Endothelial cell (in vitro differentiated cells): ENCODE measurements at regions not wholly inside any gene's neighbourhood (a gene's known extent, or its start where the extent isn't known, plus 50 kb on each side); places are given as distances from the start of the nearest gene placed in this dataset.

Experiments
- DNase-seq: peaks from one replicate; pipeline ENCODE4 v3.0.0; 2021; ENCODE audit warnings: low spot score
- H3K27ac Mint-ChIP-seq: one replicate; pipeline ENCODE4 v1.8.0; 2021; ENCODE audit warnings: mixed read lengths, inconsistent platforms; ENCODE audit not compliant: unreplicated experiment
- H3K27me3 Mint-ChIP-seq: one replicate; pipeline ENCODE4 v1.8.0; 2021; ENCODE audit warnings: mild to moderate bottlenecking, moderate library complexity, mixed read lengths, inconsistent platforms; ENCODE audit not compliant: unreplicated experiment
- H3K36me3 Mint-ChIP-seq: one replicate; pipeline ENCODE4 v1.8.0; 2021; ENCODE audit warnings: mild to moderate bottlenecking, low read depth, mixed read lengths, inconsistent platforms; ENCODE audit not compliant: unreplicated experiment
- H3K4me1 Mint-ChIP-seq: one replicate; pipeline ENCODE4 v1.8.0; 2021; ENCODE audit warnings: mild to moderate bottlenecking, mixed read lengths, inconsistent platforms; ENCODE audit not compliant: unreplicated experiment
- H3K4me3 Mint-ChIP-seq: one replicate; pipeline ENCODE4 v1.8.0; 2021; ENCODE audit warnings: mild to moderate bottlenecking, mixed read lengths, inconsistent platforms; ENCODE audit not compliant: unreplicated experiment
- H3K9me3 Mint-ChIP-seq: one replicate; pipeline ENCODE4 v1.8.0; 2021; ENCODE audit warnings: mixed read lengths, inconsistent platforms; ENCODE audit not compliant: unreplicated experiment
- TF ChIP-seq, protein P1 (sequence below): fragments of 200-600 bp; sonication (generic); IDR thresholded peaks from one replicate; pipeline ENCODE4 v1.5.0; 2021; ENCODE audit warnings: antibody characterized with exemption; ENCODE audit not compliant: unreplicated experiment

DNA sequence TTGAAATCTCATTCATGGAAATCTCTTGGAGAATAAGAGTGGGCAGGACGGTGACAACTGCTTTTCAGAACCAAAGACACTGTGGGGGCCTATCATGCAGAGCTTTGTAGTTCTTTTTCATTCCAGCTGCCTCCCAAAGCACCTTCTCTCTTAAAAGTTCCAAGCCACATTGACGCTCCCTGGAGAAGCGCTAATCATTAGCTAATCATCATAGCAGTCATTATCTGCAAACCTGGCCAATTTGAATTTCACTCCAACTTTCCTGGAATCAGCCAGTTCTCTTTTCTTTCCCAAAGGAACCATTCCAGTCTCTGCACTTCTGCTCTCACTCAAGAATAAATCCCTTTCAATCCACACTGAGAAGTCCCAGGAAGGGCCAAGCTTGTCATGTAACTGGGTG, 1144.1 kb upstream of the IGFBP7 start:
- Mint-ChIP-seq H3K9me3 (no peaks in the 10 kb centered on the region), H3K4me3 (no peak overlapping the region), H3K27ac (no peak overlapping the region), H3K36me3 (no peaks in the 10 kb centered on the region), H3K4me1 (no peaks in the 10 kb centered on the region), H3K27me3 (no peaks in the 10 kb centered on the region)
- TF ChIP-seq, protein P1, sequence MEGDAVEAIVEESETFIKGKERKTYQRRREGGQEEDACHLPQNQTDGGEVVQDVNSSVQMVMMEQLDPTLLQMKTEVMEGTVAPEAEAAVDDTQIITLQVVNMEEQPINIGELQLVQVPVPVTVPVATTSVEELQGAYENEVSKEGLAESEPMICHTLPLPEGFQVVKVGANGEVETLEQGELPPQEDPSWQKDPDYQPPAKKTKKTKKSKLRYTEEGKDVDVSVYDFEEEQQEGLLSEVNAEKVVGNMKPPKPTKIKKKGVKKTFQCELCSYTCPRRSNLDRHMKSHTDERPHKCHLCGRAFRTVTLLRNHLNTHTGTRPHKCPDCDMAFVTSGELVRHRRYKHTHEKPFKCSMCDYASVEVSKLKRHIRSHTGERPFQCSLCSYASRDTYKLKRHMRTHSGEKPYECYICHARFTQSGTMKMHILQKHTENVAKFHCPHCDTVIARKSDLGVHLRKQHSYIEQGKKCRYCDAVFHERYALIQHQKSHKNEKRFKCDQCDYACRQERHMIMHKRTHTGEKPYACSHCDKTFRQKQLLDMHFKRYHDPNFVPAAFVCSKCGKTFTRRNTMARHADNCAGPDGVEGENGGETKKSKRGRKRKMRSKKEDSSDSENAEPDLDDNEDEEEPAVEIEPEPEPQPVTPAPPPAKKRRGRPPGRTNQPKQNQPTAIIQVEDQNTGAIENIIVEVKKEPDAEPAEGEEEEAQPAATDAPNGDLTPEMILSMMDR, result no peak
- DNase-seq, result no peak

DNA sequence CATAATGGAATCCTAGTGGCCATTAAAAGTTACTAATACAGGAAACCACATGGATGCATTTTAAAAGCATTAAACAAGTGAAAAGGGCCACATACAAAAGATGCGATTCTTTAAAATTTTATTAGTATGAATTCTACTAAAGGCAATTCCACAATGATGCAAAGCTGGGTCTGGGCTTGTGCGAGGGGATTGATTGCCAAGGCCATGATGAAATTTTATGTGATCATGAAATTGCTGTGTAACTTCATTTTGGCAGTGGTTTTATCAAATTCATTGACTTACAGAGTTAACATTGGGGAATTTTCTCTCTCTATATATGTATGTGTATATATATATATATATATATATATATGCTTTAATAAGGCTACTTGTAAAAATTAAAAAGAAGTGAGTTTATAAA, 1142.5 kb upstream of the IGFBP7 start:
- TF ChIP-seq, protein P1, result no peak
- DNase-seq, result no peak
- H3K4me3 Mint-ChIP-seq, result no peak overlapping the region
- H3K27me3 Mint-ChIP-seq, result no peaks in the 10 kb centered on the region
- H3K27ac Mint-ChIP-seq, result no peak overlapping the region
- H3K4me1 Mint-ChIP-seq, result no peaks in the 10 kb centered on the region
- H3K9me3 Mint-ChIP-seq, result no peaks in the 10 kb centered on the region
- H3K36me3 Mint-ChIP-seq, result no peaks in the 10 kb centered on the region

DNA sequence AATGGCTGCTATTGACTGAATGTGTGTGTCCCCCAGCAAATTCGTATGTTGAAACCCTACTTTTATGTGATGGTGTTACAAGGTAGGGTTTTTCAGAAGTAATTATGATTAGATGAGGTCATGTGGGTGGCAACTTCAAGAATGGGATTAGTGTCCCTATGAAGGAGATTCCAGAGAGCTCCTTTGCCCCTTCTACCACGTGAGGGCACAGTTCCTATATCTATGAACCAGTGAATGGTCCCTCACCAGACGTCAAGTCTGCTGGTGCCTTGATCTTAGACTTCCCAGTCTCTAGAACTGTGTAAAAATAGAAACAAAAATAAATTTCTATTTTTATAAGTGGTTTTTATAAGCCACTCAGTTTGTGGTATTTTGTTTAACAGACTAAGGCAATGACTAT, 1137.6 kb upstream of the IGFBP7 start:
- H3K27ac Mint-ChIP-seq, result no peak overlapping the region

DNA sequence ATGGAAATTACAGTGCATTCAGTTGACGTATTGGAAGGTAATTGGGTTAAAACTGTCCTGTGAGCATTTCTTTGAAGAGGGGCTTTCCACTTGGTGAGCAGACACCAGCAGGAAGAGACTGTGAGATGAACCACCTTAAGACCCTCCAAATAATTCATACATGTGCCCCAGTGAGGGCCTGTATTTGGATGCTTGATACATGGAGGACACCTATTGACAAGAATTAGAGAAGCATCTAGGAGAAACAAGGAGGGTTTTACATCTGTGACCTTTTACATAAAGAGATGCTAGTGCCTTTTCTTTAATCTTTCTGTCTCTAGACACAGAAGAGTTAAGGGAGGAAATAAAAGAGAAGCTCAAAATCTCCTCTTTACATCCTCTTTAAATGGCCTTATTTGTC, 1115.3 kb upstream of the IGFBP7 start:
- no peaks in the 10 kb centered on the region for H3K4me1 Mint-ChIP-seq
- no peaks in the 10 kb centered on the region for H3K9me3 Mint-ChIP-seq
- no peak overlapping the region for H3K27ac Mint-ChIP-seq
- DNase-seq, result no peak
- H3K36me3 Mint-ChIP-seq, result no peaks in the 10 kb centered on the region
- H3K4me3 Mint-ChIP-seq, result no peak overlapping the region
- TF ChIP-seq, protein P1, result no peak
- H3K27me3 Mint-ChIP-seq, result no peaks in the 10 kb centered on the region

More for the DNA sequence above, 1137.6 kb upstream of the IGFBP7 start:
- no peaks in the 10 kb centered on the region for H3K27me3 Mint-ChIP-seq
- no peaks in the 10 kb centered on the region for H3K4me1 Mint-ChIP-seq
- no peaks in the 10 kb centered on the region for H3K9me3 Mint-ChIP-seq
- TF ChIP-seq, protein P1, result no peak
- H3K36me3 Mint-ChIP-seq, result no peaks in the 10 kb centered on the region
- DNase-seq, result peak; percentile 4
- no peak overlapping the region for H3K4me3 Mint-ChIP-seq

DNA sequence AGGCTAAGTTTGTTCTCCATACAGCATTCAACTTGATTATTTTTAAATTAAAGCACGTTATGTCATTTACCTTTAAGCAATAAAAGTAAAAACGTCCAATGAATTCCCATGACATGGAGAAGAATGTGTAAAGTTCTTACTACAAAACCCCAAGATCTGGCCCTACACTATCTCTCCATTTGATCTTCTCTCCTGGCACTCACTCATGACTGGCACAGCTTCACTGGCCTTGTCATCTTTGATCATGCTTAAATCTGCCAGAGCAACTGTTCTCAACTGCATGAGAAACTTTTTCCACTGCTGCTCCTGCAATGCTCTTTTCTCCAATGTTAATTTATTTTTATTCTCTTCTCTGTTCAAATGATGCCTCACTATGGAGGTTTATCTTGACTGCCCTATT, 1109.0 kb upstream of the IGFBP7 start:
- Mint-ChIP-seq H3K36me3 (no peaks in the 10 kb centered on the region), H3K4me1 (no peaks in the 10 kb centered on the region), H3K27me3 (no peaks in the 10 kb centered on the region), H3K4me3 (no peak overlapping the region), H3K9me3 (no peaks in the 10 kb centered on the region), H3K27ac (no peak overlapping the region)
- no peak for DNase-seq
- TF ChIP-seq, protein P1, result no peak
